ENCODE measurements at regions not wholly inside any gene's neighbourhood (a gene's known extent, or its start where the extent isn't known, plus 50 kb on each side); places are given as distances from the start of the nearest gene placed in this dataset.

DNA sequence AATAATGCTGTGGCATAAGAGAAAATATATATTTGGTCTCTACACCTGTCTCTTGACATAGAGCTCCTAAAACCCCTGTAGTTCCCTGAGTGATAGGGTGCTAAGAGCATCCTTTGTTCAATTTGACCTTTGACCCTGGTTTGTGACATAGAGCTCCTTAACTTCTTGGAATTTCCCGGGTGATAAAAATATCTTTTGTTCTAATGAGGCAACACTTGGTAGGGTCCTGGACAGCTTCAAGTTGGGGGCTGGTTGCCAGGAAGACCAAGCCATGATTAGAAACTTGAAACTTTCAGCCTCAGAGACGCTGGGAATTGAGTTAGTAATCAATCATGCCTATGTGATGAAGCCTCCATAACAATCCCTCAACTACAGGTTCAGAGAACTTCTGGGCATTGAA lies 105.4 kb downstream of the CASP12 start:
- H3K9me3 ChIP-seq (ENCODE audit: insufficient read depth, low read depth, low read length), result no peaks in the 10 kb centered on the region
- H3K4me2 ChIP-seq (ENCODE audit: low read length), result no peak overlapping the region
- Mint-ChIP-seq H3K4me1 (ENCODE audit: low read depth, unreplicated experiment) (peaks cover 3% of the 10 kb centered on the region), H3K9me3 (ENCODE audit: unreplicated experiment) (no peaks in the 10 kb centered on the region), H3K27ac (ENCODE audit: unreplicated experiment) (no peak overlapping the region), H3K4me3 (ENCODE audit: unreplicated experiment) (no peak overlapping the region), H3K27me3 (ENCODE audit: low read depth, unreplicated experiment) (no peaks in the 10 kb centered on the region), H3K36me3 (ENCODE audit: low read depth, unreplicated experiment) (no peaks in the 10 kb centered on the region)
- no peaks in the 10 kb centered on the region for H3K4me1 ChIP-seq (ENCODE audit: insufficient read depth, low read length)
- no peak overlapping the region for H3K9ac ChIP-seq (ENCODE audit: low read length)
- FAIRE-seq, result no peak
- no peaks in the 10 kb centered on the region for H3K27me3 ChIP-seq (ENCODE audit: insufficient read depth, low read length)
- no peaks in the 10 kb centered on the region for H3K36me3 ChIP-seq (ENCODE audit: insufficient read depth, low read length)
- no peak overlapping the region for H3K4me3 ChIP-seq (ENCODE audit: insufficient read depth, low read depth, low read length)
- no peak for DNase-seq (ENCODE audit: low read depth)
- TF ChIP-seq CTCF (IDR thresholded peaks at IDR 0.05; ENCODE audit: insufficient read depth, low read depth, low read length) (no peak), EZH2 (IDR thresholded peaks at IDR 0.05; ENCODE audit: insufficient read depth, low read length) (no peak)
- H3K27ac ChIP-seq (ENCODE audit: low read depth, low read length), result no peak overlapping the region
- no peak overlapping the region for H2AFZ ChIP-seq (ENCODE audit: low read depth, low read length)
- H4K20me1 ChIP-seq (ENCODE audit: insufficient read depth, low read length), result no peaks in the 10 kb centered on the region
- no peaks in the 10 kb centered on the region for H3K79me2 ChIP-seq (ENCODE audit: insufficient read depth, low read length)

GRCh38 chr11:104791896-104792295 lies 106.4 kb downstream of the CASP12 start:
- no peak for DNase-seq (ENCODE audit: low read depth)
- H3K27ac ChIP-seq (ENCODE audit: low read depth, low read length), result no peak overlapping the region
- no peaks in the 10 kb centered on the region for H3K9me3 ChIP-seq (ENCODE audit: insufficient read depth, low read depth, low read length)
- H3K27me3 ChIP-seq (ENCODE audit: insufficient read depth, low read length), result no peaks in the 10 kb centered on the region
- no peaks in the 10 kb centered on the region for H4K20me1 ChIP-seq (ENCODE audit: insufficient read depth, low read length)
- Mint-ChIP-seq H3K4me1 (ENCODE audit: low read depth, unreplicated experiment) (peaks cover 3% of the 10 kb centered on the region), H3K9me3 (ENCODE audit: unreplicated experiment) (no peaks in the 10 kb centered on the region), H3K27me3 (ENCODE audit: low read depth, unreplicated experiment) (no peaks in the 10 kb centered on the region), H3K27ac (ENCODE audit: unreplicated experiment) (no peak overlapping the region), H3K36me3 (ENCODE audit: low read depth, unreplicated experiment) (no peaks in the 10 kb centered on the region), H3K4me3 (ENCODE audit: unreplicated experiment) (no peak overlapping the region)
- no peaks in the 10 kb centered on the region for H3K79me2 ChIP-seq (ENCODE audit: insufficient read depth, low read length)
- no peaks in the 10 kb centered on the region for H3K36me3 ChIP-seq (ENCODE audit: insufficient read depth, low read length)
- no peak for FAIRE-seq
- no peak overlapping the region for H3K4me2 ChIP-seq (ENCODE audit: low read length)
- no peak overlapping the region for H3K4me3 ChIP-seq (ENCODE audit: insufficient read depth, low read depth, low read length)
- TF ChIP-seq EZH2 (IDR thresholded peaks at IDR 0.05; ENCODE audit: insufficient read depth, low read length), result no peak
- TF ChIP-seq CTCF (IDR thresholded peaks at IDR 0.05; ENCODE audit: insufficient read depth, low read depth, low read length), result no peak
- H3K4me1 ChIP-seq (ENCODE audit: insufficient read depth, low read length), result no peaks in the 10 kb centered on the region
- no peak overlapping the region for H3K9ac ChIP-seq (ENCODE audit: low read length)
- H2AFZ ChIP-seq (ENCODE audit: low read depth, low read length), result no peak overlapping the region

- no peak for TF ChIP-seq CTCF (IDR thresholded peaks at IDR 0.05; ENCODE audit: insufficient read depth, low read depth, low read length)
- TF ChIP-seq EZH2 (IDR thresholded peaks at IDR 0.05; ENCODE audit: insufficient read depth, low read length), result no peak
- H3K4me3 Mint-ChIP-seq (ENCODE audit: unreplicated experiment), result no peak overlapping the region
Observed at GRCh38 chr11:104784684-104785460, 113.4 kb downstream of the CASP12 start.

More at GRCh38 chr11:104784684-104785460, 113.4 kb downstream of the CASP12 start:
- no peak overlapping the region for H3K4me3 ChIP-seq (ENCODE audit: insufficient read depth, low read depth, low read length)
- Mint-ChIP-seq H3K36me3 (ENCODE audit: low read depth, unreplicated experiment) (no peaks in the 10 kb centered on the region), H3K4me1 (ENCODE audit: low read depth, unreplicated experiment) (no peaks in the 10 kb centered on the region), H3K27ac (ENCODE audit: unreplicated experiment) (no peak overlapping the region), H3K9me3 (ENCODE audit: unreplicated experiment) (no peaks in the 10 kb centered on the region), H3K27me3 (ENCODE audit: low read depth, unreplicated experiment) (no peaks in the 10 kb centered on the region)
- H3K79me2 ChIP-seq (ENCODE audit: insufficient read depth, low read length), result no peaks in the 10 kb centered on the region
- H3K9me3 ChIP-seq (ENCODE audit: insufficient read depth, low read depth, low read length), result no peaks in the 10 kb centered on the region
- no peak for DNase-seq (ENCODE audit: low read depth)
- H3K27me3 ChIP-seq (ENCODE audit: insufficient read depth, low read length), result no peaks in the 10 kb centered on the region
- no peak overlapping the region for H3K4me2 ChIP-seq (ENCODE audit: low read length)
- H3K4me1 ChIP-seq (ENCODE audit: insufficient read depth, low read length), result no peaks in the 10 kb centered on the region
- H3K27ac ChIP-seq (ENCODE audit: low read depth, low read length), result no peak overlapping the region
- H2AFZ ChIP-seq (ENCODE audit: low read depth, low read length), result no peak overlapping the region
- H4K20me1 ChIP-seq (ENCODE audit: insufficient read depth, low read length), result no peaks in the 10 kb centered on the region
- FAIRE-seq, result no peak
- no peak overlapping the region for H3K9ac ChIP-seq (ENCODE audit: low read length)
- H3K36me3 ChIP-seq (ENCODE audit: insufficient read depth, low read length), result no peaks in the 10 kb centered on the region
